CD4-positive, alpha-beta T cell treated with Interleukin-12 subunit alpha and Interleukin-12 subunit beta, for 1 hour (primary cell): ENCODE measurements at regions not wholly inside any gene's neighbourhood (a gene's known extent, or its start where the extent isn't known, plus 50 kb on each side); places are given as distances from the start of the nearest gene placed in this dataset.

Experiments
- DNase-seq: peaks from one replicate; pipeline ENCODE4 v3.0.0-alpha.2; 2020

DNA sequence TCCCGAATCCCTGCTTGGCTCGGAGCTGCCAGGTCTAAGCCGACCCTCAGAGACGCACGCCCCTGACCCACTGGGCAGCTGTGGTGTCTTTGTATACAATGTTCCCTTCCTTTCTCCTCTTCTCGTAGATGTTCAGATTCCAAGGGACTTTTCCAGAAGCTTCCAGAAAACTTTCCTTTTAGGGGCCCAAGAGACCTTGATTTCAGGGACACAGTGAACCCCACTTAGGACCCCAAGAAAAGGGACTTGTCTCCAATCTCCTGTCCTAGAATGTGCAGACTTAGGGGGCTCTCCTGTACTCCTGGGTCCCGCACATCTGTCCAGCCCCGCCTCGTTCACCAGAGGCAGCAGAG lies 103.5 kb downstream of the EDN3 start:
- DNase-seq = no peak

DNA sequence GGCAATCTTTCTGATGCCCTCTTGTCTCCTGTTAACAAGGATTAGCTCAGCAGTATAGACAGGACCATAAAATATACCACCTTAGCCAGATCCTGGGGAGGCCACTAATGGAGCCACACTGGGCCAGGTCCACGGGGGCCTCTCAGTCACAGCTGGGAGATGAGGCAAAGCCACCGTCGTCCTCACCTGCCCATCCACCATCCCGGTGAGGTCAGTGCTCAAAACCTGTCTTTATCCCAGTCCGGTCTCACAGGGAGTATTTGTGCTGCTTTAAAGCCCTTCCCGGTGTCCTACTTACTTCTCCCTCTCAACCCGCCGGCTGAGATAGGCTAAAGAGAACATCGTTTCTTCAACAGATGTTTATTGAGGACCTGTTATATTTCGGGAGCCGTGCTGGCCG lies 104.3 kb downstream of the EDN3 start:
- DNase-seq = no peak

GRCh38 chr20:59405226-59406200 lies 105.1 kb downstream of the EDN3 start:
- no peak for DNase-seq

DNA sequence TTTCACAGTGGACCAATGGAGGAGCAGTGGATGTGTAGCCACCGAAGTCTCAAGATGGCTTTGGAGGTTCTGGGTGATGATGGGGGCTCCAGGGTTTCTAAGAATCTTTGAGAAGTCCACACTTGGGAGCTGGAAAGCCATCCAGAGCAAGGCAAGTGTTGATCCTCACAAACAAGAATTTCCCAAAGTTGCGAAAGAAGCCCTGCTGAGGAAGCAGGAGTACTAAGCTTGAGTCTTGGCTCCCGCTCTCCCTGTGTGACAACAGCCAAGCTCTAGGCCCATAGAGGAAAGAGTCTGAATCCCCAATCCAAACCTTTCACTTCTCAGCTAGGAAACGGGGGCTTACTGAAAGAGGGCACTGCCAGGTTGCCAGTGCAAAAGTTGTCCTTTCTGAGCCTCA lies 106.0 kb downstream of the EDN3 start:
- no peak for DNase-seq

- no peak for DNase-seq
Observed at GRCh38 chr20:59411170-59411569, 110.8 kb downstream of the EDN3 start.

DNA sequence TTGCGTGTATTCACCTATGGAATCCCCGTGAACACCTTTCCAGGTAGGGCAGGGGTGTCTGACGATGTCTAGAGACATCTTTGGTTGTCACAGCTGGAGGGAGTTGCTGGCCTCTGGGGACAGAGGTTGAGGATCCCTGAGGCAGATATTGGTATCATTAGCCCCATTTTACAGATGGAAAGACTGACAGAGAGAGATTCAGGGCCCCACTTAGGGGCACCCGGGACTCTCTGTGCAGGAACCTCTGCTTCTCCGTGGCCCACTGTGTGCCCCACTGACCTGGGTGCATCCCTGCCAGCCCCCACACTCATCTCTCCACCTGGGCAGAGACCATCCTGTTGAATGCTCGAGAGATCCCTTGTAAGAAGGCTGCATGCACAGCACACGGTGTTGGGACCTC lies 111.2 kb downstream of the EDN3 start:
- no peak for DNase-seq

- no peak for DNase-seq
Observed at GRCh38 chr20:59412181-59412580, 111.8 kb downstream of the EDN3 start.

- no peak for DNase-seq
Observed at GRCh38 chr20:59412875-59413284, 112.5 kb downstream of the EDN3 start.

- DNase-seq = no peak
Observed at GRCh38 chr20:59413326-59413865, 113.0 kb downstream of the EDN3 start.

GRCh38 chr20:59414936-59415623 lies 114.7 kb downstream of the EDN3 start:
- DNase-seq = no peak

DNA sequence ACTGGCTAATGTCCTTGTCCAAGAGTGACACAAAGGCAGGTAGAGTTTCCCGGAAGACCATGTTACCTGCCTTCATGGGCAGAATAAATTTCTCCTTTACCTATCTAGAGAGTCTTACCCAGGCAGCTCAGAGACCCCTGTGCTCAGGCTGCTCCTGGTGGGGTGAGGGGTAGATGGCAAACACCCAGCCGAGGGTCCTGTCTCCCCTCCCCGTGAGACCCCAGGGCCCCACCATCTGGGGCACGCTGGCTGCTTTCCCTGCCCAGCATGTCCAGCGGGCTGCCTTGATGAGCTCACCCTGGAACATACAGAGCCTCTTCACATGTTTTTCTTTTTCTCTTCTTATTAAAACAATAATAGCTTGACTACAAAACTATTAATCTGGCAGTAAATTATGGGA lies 116.5 kb downstream of the EDN3 start:
- DNase-seq = no peak

- no peak for DNase-seq
Observed at GRCh38 chr20:59421089-59421488, 120.7 kb downstream of the EDN3 start.

DNA sequence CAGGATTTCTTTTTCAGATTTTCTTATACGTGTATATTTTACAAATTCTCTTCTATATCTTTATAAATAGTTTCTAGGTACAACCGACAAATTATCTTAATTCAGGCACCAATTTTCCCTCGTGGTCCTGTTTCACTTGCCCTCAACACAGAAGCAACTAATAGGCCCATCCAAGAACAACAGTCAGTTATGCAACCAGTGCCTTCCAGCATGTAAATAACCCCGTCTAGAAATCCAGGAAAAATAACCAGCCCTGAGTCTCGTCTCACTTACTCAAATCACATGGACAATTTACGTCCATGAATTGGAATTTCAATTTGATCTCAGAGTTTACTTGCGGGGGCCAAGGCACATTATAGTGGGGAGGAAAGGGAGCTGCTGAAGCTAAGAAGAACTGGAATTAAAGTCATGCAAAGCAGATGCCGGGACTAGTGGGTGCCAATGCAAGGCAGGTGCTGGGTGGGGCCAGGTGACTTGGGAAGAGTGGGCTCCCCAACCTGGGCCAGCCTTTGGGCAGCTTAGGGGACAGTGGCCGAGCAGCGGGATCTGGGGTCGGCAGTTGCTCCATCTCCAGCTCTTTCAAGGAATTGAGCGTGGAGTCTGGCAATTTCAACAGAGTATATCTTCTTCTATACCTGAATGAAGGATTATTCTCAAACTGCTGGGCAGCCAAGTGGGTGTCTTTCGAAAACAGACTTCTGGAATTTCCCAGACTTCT lies 121.7 kb downstream of the EDN3 start:
- no peak for DNase-seq

- no peak for DNase-seq
Observed at GRCh38 chr20:59422872-59423544, 122.6 kb downstream of the EDN3 start.

DNA sequence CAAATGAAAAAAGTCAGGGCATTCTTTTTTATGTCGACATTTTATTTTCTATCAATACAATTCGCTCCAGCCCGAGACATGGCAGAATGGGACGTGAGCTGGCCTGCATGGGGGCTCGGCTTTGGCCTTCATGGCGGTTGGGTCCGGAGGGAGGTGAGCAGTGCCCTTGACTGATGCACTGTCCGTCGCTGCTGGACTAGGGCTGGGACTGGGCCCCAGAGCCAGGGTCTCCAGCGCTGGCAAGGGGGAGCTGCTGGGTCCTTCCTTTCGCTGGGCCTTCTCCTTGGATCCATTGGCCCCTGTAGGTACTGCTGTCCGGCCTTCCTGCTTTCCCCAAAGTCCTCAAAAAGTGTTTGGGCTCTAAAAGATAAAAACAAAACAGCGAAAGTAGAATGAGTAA lies 124.6 kb downstream of the EDN3 start:
- DNase-seq = no peak

DNA sequence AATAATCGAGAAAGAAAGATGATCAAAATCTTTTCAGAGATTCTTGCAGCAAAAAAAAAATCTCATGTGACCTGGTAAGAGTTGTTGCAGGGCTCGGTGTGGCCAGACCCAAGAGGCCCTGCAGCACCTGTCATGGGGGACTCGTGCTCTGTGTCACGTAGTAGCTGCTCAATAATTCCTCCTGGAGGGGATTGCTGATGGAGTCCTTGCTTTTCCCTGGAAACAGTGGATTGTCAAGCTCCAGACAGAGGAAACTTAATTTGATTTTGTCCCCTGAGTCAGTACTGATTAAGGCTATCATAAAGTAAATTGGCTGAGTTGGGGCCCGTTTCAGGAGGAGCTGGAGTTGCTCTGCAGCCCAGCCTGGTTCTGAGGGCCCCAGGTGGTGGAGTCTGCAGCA lies 125.2 kb downstream of the EDN3 start:
- DNase-seq = no peak

GRCh38 chr20:59428006-59428405 lies 127.6 kb downstream of the EDN3 start:
- DNase-seq = no peak

DNA sequence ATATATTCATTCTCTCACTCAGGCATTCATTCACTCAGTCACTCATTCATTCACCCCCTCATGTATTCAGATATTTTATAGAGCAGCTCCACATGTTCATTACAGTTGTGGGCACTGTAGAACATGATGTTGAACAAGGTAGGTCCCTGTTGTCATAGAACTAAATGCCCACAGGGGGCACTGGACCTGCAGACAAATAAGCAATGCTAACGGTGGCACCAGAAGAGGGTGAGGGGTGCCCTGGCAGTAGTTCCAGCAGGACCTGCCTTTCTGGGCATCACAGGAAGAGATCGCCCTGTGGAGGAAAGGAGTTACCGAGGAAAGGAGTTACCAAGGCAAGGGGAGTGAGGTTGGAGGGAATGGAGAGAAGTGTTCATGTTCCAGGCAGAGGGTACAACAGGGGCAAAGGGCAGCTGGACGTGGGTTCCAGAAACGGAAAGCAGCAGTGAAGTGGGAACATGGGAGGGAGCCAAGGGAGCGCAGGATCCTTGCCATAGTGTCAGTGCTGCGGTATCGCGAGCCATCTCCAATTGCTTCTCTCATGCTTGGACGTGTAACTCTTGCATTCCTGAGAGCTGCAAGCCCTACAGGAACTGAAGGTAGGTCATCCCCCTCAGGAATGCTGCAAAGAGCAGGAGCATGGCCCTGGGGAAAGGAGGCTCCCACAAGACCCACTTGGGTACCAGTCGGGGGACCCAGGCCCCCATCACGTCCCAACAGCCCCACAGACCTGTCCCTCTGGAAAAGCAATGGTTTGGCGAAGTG lies 128.2 kb downstream of the EDN3 start:
- DNase-seq = no peak

- DNase-seq = no peak
Observed at GRCh38 chr20:59429396-59429795, 129.0 kb downstream of the EDN3 start.

- DNase-seq = no peak
Observed at GRCh38 chr20:59431014-59431413, 130.6 kb downstream of the EDN3 start.

GRCh38 chr20:59434960-59435359 lies 134.5 kb downstream of the EDN3 start:
- DNase-seq = no peak

GRCh38 chr20:59435518-59435917 lies 135.1 kb downstream of the EDN3 start:
- no peak for DNase-seq
